ENCODE measurements at regions not wholly inside any gene's neighbourhood (a gene's known extent, or its start where the extent isn't known, plus 50 kb on each side); places are given as distances from the start of the nearest gene placed in this dataset.

- H3K4me1 ChIP-seq (ENCODE audit: control insufficient read depth, insufficient read depth, low read length), result no peaks in the 10 kb centered on the region
- no peak overlapping the region for H3K4me3 ChIP-seq (ENCODE audit: low read depth, low read length)
- H3K27me3 ChIP-seq (ENCODE audit: control insufficient read depth, insufficient read depth, low read length), result no peaks in the 10 kb centered on the region
- H3K9me3 ChIP-seq (ENCODE audit: control insufficient read depth, insufficient read depth, low read depth, low read length), result no peaks in the 10 kb centered on the region
- H3K27ac ChIP-seq (ENCODE audit: low read depth, low read length), result no peak overlapping the region
- H3K9ac ChIP-seq (ENCODE audit: low read length), result no peak overlapping the region
- H3K36me3 ChIP-seq (ENCODE audit: control insufficient read depth, insufficient read depth, low read length), result no peaks in the 10 kb centered on the region
Measured at GRCh38 chr10:88130912-88131311, 267.5 kb downstream of the PTEN start.

GRCh38 chr10:88131511-88132139 lies 268.2 kb downstream of the PTEN start:
- Histone ChIP-seq H3K27ac (ENCODE audit: low read depth, low read length) (no peak overlapping the region), H3K36me3 (ENCODE audit: control insufficient read depth, insufficient read depth, low read length) (no peaks in the 10 kb centered on the region)

GRCh38 chr10:88136712-88137111 lies 273.3 kb downstream of the PTEN start:
- Histone ChIP-seq H3K9ac (ENCODE audit: low read length) (no peak overlapping the region), H3K36me3 (ENCODE audit: control insufficient read depth, insufficient read depth, low read length) (no peaks in the 10 kb centered on the region), H3K9me3 (ENCODE audit: control insufficient read depth, insufficient read depth, low read depth, low read length) (no peaks in the 10 kb centered on the region), H3K4me1 (ENCODE audit: control insufficient read depth, insufficient read depth, low read length) (no peaks in the 10 kb centered on the region), H3K27me3 (ENCODE audit: control insufficient read depth, insufficient read depth, low read length) (no peaks in the 10 kb centered on the region), H3K27ac (ENCODE audit: low read depth, low read length) (no peak overlapping the region), H3K4me3 (ENCODE audit: low read depth, low read length) (no peak overlapping the region)

More at GRCh38 chr10:88131511-88132139, 268.2 kb downstream of the PTEN start:
- Histone ChIP-seq H3K4me3 (ENCODE audit: low read depth, low read length) (no peak overlapping the region), H3K9me3 (ENCODE audit: control insufficient read depth, insufficient read depth, low read depth, low read length) (no peaks in the 10 kb centered on the region), H3K27me3 (ENCODE audit: control insufficient read depth, insufficient read depth, low read length) (no peaks in the 10 kb centered on the region), H3K9ac (ENCODE audit: low read length) (no peak overlapping the region), H3K4me1 (ENCODE audit: control insufficient read depth, insufficient read depth, low read length) (no peaks in the 10 kb centered on the region)

GRCh38 chr10:88138319-88138848 lies 275.0 kb downstream of the PTEN start:
- Histone ChIP-seq H3K4me1 (ENCODE audit: control insufficient read depth, insufficient read depth, low read length) (no peaks in the 10 kb centered on the region), H3K4me3 (ENCODE audit: low read depth, low read length) (no peak overlapping the region), H3K9ac (ENCODE audit: low read length) (no peak overlapping the region), H3K27ac (ENCODE audit: low read depth, low read length) (no peak overlapping the region), H3K9me3 (ENCODE audit: control insufficient read depth, insufficient read depth, low read depth, low read length) (no peaks in the 10 kb centered on the region), H3K27me3 (ENCODE audit: control insufficient read depth, insufficient read depth, low read length) (no peaks in the 10 kb centered on the region), H3K36me3 (ENCODE audit: control insufficient read depth, insufficient read depth, low read length) (no peaks in the 10 kb centered on the region)

- Histone ChIP-seq H3K27me3 (ENCODE audit: control insufficient read depth, insufficient read depth, low read length) (no peaks in the 10 kb centered on the region), H3K27ac (ENCODE audit: low read depth, low read length) (no peak overlapping the region), H3K9me3 (ENCODE audit: control insufficient read depth, insufficient read depth, low read depth, low read length) (no peaks in the 10 kb centered on the region), H3K4me3 (ENCODE audit: low read depth, low read length) (no peak overlapping the region), H3K36me3 (ENCODE audit: control insufficient read depth, insufficient read depth, low read length) (no peaks in the 10 kb centered on the region), H3K4me1 (ENCODE audit: control insufficient read depth, insufficient read depth, low read length) (no peaks in the 10 kb centered on the region), H3K9ac (ENCODE audit: low read length) (no peak overlapping the region)
Measured at GRCh38 chr10:88147000-88147798, 283.8 kb downstream of the PTEN start.

GRCh38 chr10:88149906-88150305 lies 286.5 kb downstream of the PTEN start:
- H3K9ac ChIP-seq (ENCODE audit: low read length), result no peak overlapping the region
- H3K4me3 ChIP-seq (ENCODE audit: low read depth, low read length), result no peak overlapping the region
- H3K27ac ChIP-seq (ENCODE audit: low read depth, low read length), result no peak overlapping the region
- H3K27me3 ChIP-seq (ENCODE audit: control insufficient read depth, insufficient read depth, low read length), result no peaks in the 10 kb centered on the region
- H3K9me3 ChIP-seq (ENCODE audit: control insufficient read depth, insufficient read depth, low read depth, low read length), result no peaks in the 10 kb centered on the region
- no peaks in the 10 kb centered on the region for H3K36me3 ChIP-seq (ENCODE audit: control insufficient read depth, insufficient read depth, low read length)
- H3K4me1 ChIP-seq (ENCODE audit: control insufficient read depth, insufficient read depth, low read length), result no peaks in the 10 kb centered on the region

- Histone ChIP-seq H3K9me3 (ENCODE audit: control insufficient read depth, insufficient read depth, low read depth, low read length) (no peaks in the 10 kb centered on the region), H3K9ac (ENCODE audit: low read length) (no peak overlapping the region), H3K27ac (ENCODE audit: low read depth, low read length) (no peak overlapping the region), H3K4me3 (ENCODE audit: low read depth, low read length) (no peak overlapping the region), H3K27me3 (ENCODE audit: control insufficient read depth, insufficient read depth, low read length) (no peaks in the 10 kb centered on the region), H3K4me1 (ENCODE audit: control insufficient read depth, insufficient read depth, low read length) (no peaks in the 10 kb centered on the region), H3K36me3 (ENCODE audit: control insufficient read depth, insufficient read depth, low read length) (no peaks in the 10 kb centered on the region)
Measured at GRCh38 chr10:88150339-88150738, 286.9 kb downstream of the PTEN start.

GRCh38 chr10:88152728-88153133 lies 289.3 kb downstream of the PTEN start:
- H3K27ac ChIP-seq (ENCODE audit: low read depth, low read length), result no peak overlapping the region
- H3K36me3 ChIP-seq (ENCODE audit: control insufficient read depth, insufficient read depth, low read length), result no peaks in the 10 kb centered on the region
- no peak overlapping the region for H3K9ac ChIP-seq (ENCODE audit: low read length)
- H3K4me1 ChIP-seq (ENCODE audit: control insufficient read depth, insufficient read depth, low read length), result no peaks in the 10 kb centered on the region
- no peaks in the 10 kb centered on the region for H3K9me3 ChIP-seq (ENCODE audit: control insufficient read depth, insufficient read depth, low read depth, low read length)
- no peak overlapping the region for H3K4me3 ChIP-seq (ENCODE audit: low read depth, low read length)
- no peaks in the 10 kb centered on the region for H3K27me3 ChIP-seq (ENCODE audit: control insufficient read depth, insufficient read depth, low read length)

GRCh38 chr10:88154596-88155250 lies 291.3 kb downstream of the PTEN start:
- H3K4me3 ChIP-seq (ENCODE audit: low read depth, low read length), result no peak overlapping the region
- no peaks in the 10 kb centered on the region for H3K9me3 ChIP-seq (ENCODE audit: control insufficient read depth, insufficient read depth, low read depth, low read length)
- no peaks in the 10 kb centered on the region for H3K36me3 ChIP-seq (ENCODE audit: control insufficient read depth, insufficient read depth, low read length)
- H3K4me1 ChIP-seq (ENCODE audit: control insufficient read depth, insufficient read depth, low read length), result no peaks in the 10 kb centered on the region
- H3K27ac ChIP-seq (ENCODE audit: low read depth, low read length), result no peak overlapping the region
- no peaks in the 10 kb centered on the region for H3K27me3 ChIP-seq (ENCODE audit: control insufficient read depth, insufficient read depth, low read length)
- H3K9ac ChIP-seq (ENCODE audit: low read length), result no peak overlapping the region

GRCh38 chr10:88156341-88156740 lies 292.9 kb downstream of the PTEN start:
- H3K27me3 ChIP-seq (ENCODE audit: control insufficient read depth, insufficient read depth, low read length), result no peaks in the 10 kb centered on the region
- no peaks in the 10 kb centered on the region for H3K9me3 ChIP-seq (ENCODE audit: control insufficient read depth, insufficient read depth, low read depth, low read length)
- no peak overlapping the region for H3K9ac ChIP-seq (ENCODE audit: low read length)
- no peaks in the 10 kb centered on the region for H3K4me1 ChIP-seq (ENCODE audit: control insufficient read depth, insufficient read depth, low read length)
- H3K36me3 ChIP-seq (ENCODE audit: control insufficient read depth, insufficient read depth, low read length), result no peaks in the 10 kb centered on the region
- no peak overlapping the region for H3K4me3 ChIP-seq (ENCODE audit: low read depth, low read length)
- no peak overlapping the region for H3K27ac ChIP-seq (ENCODE audit: low read depth, low read length)

GRCh38 chr10:88157981-88158465 lies 294.6 kb downstream of the PTEN start:
- Histone ChIP-seq H3K36me3 (ENCODE audit: control insufficient read depth, insufficient read depth, low read length) (no peaks in the 10 kb centered on the region), H3K4me1 (ENCODE audit: control insufficient read depth, insufficient read depth, low read length) (no peaks in the 10 kb centered on the region), H3K27ac (ENCODE audit: low read depth, low read length) (no peak overlapping the region), H3K4me3 (ENCODE audit: low read depth, low read length) (no peak overlapping the region), H3K9me3 (ENCODE audit: control insufficient read depth, insufficient read depth, low read depth, low read length) (no peaks in the 10 kb centered on the region), H3K9ac (ENCODE audit: low read length) (no peak overlapping the region), H3K27me3 (ENCODE audit: control insufficient read depth, insufficient read depth, low read length) (no peaks in the 10 kb centered on the region)

Data from HUES6 (cell line).